H1 (cell line): ENCODE measurements at regions not wholly inside any gene's neighbourhood (a gene's known extent, or its start where the extent isn't known, plus 50 kb on each side); places are given as distances from the start of the nearest gene placed in this dataset.

Source experiments
- CTCF ChIA-PET: fragments of 300-600 bp; sonication (Branson Sonifier 250); formaldehyde crosslinking; loops from one replicate; lab custom pipeline; 2021; ENCODE audit not compliant: partially characterized antibody; lab: Charles Lee
- POLR2A ChIA-PET: fragments of 300-600 bp; sonication (Branson Sonifier 250); formaldehyde crosslinking; loops from one replicate; lab custom pipeline; 2021; ENCODE audit warnings: inconsistent platforms; ENCODE audit not compliant: partially characterized antibody; lab: Charles Lee
- DNase-seq, 2 experiments: peaks; one replicate each; pipeline versions ENCODE4 v3.0.0 to v3.0.0-alpha.2; 2010 to 2022; ENCODE audit warnings: low spot score in 2 of 2, low read depth in 1 of 2, mixed read lengths in 1 of 2
- FAIRE-seq: peaks from 2 replicates; lab custom pipeline; 2011; peaks lifted over from hg19 to GRCh38; lab: Jason Lieb, UNC
- H2AFZ ChIP-seq: 2 replicates; pipeline ENCODE4 v1.8.1; 2012; ENCODE audit warnings: low read length, inconsistent platforms
- H2AK5ac ChIP-seq: 2 replicates; pipeline ENCODE4 v1.6.1; 2013; ENCODE audit warnings: low read depth, low read length
- H2BK120ac ChIP-seq: replicated peaks from 2 replicates; pipeline ENCODE3; 2013; ENCODE audit warnings: low read depth, low read length, inconsistent platforms
- H2BK12ac ChIP-seq: 2 replicates; pipeline ENCODE4 v1.6.1; 2013; ENCODE audit warnings: low read depth, low read length
- H2BK15ac ChIP-seq: 2 replicates; pipeline ENCODE4 v1.6.1; 2013; ENCODE audit warnings: low read length
- H2BK20ac ChIP-seq: 2 replicates; pipeline ENCODE4 v1.6.1; 2013; ENCODE audit warnings: low read length
- H2BK5ac ChIP-seq: 2 replicates; pipeline ENCODE4 v1.6.1; 2013; ENCODE audit warnings: low read depth, low read length
- H3K14ac ChIP-seq: 2 replicates; pipeline ENCODE4 v1.6.1; 2013; ENCODE audit warnings: inconsistent platforms; ENCODE audit not compliant: insufficient read length
- H3K18ac ChIP-seq: 2 replicates; pipeline ENCODE4 v1.6.1; 2013; ENCODE audit warnings: low read length; ENCODE audit errors: extremely low read depth
- H3K23ac ChIP-seq: 2 replicates; pipeline ENCODE4 v1.6.1; 2013; ENCODE audit warnings: inconsistent platforms; ENCODE audit not compliant: insufficient read length
- H3K23me2 ChIP-seq: 2 replicates; pipeline ENCODE4 v1.6.1; 2013; ENCODE audit warnings: low read depth, low read length
- H3K27ac ChIP-seq: 2 replicates; pipeline ENCODE4 v1.6.1; 2011; ENCODE audit warnings: low read depth, low read length, inconsistent platforms
- H3K27me3 ChIP-seq, 4 experiments: replicated peaks in 1 of 4; 1 replicate in 1 of 4; 2 replicates in 3 of 4; pipeline versions ENCODE4 v1.6.1 to v1.8.1; 2011 to 2013; ENCODE audit warnings: low read length in 3 of 4, mild to moderate bottlenecking in 3 of 4, inconsistent platforms in 2 of 4, mixed read lengths in 2 of 4, moderate library complexity in 1 of 4; ENCODE audit not compliant: control insufficient read depth in 3 of 4, insufficient read depth in 3 of 4; ENCODE audit errors: extremely low read depth in 1 of 4
- H3K36me3 ChIP-seq, 4 experiments: 2 replicates each; pipeline versions ENCODE4 v1.6.1 to v1.8.1; 2011 to 2013; ENCODE audit warnings: mild to moderate bottlenecking in 4 of 4, low read length in 3 of 4, moderate library complexity in 2 of 4, control low read depth in 1 of 4, inconsistent platforms in 1 of 4; ENCODE audit not compliant: insufficient read depth in 4 of 4, control insufficient read depth in 2 of 4
- H3K4ac ChIP-seq: replicated peaks from 2 replicates; pipeline ENCODE3; 2013; ENCODE audit warnings: low read length, low read depth, mixed read lengths, inconsistent platforms; ENCODE audit not compliant: insufficient read length
- H3K4me1 ChIP-seq, 4 experiments: replicated peaks in 1 of 4; 1 replicate in 1 of 4; 2 replicates in 3 of 4; pipeline versions ENCODE4 v1.6.1 to v1.8.1; 2011 to 2013; ENCODE audit warnings: low read length in 3 of 4, inconsistent platforms in 2 of 4, mixed read lengths in 1 of 4; ENCODE audit not compliant: insufficient read depth in 4 of 4, control insufficient read depth in 3 of 4
- H3K4me2 ChIP-seq, 2 experiments: 2 replicates each; pipeline versions ENCODE4 v1.6.1 to v1.8.1; 2011 to 2013; ENCODE audit warnings: low read depth in 2 of 2, low read length in 2 of 2, control low read depth in 1 of 2, inconsistent platforms in 1 of 2, mild to moderate bottlenecking in 1 of 2; ENCODE audit not compliant: insufficient read depth in 1 of 2
- H3K4me3 ChIP-seq, 4 experiments: fragments of 200-600, 300-600 bp in 1 of 4; sonication (generic), shearing (Covaris generic), sonication (Bioruptor Twin) in 1 of 4; 2 replicates each; pipeline versions ENCODE4 v1.5.1 to v1.8.1; 2011 to 2016; ENCODE audit warnings: low read length in 4 of 4, low read depth in 3 of 4, control low read depth in 2 of 4, inconsistent platforms in 2 of 4, mild to moderate bottlenecking in 2 of 4, mixed read lengths in 1 of 4, moderate library complexity in 1 of 4; ENCODE audit not compliant: insufficient read depth in 2 of 4; ENCODE audit errors: extremely low read depth in 1 of 4
- H3K56ac ChIP-seq: replicated peaks from 2 replicates; pipeline ENCODE3; 2013; ENCODE audit warnings: low read depth, mild to moderate bottlenecking, mixed read lengths, low read length, inconsistent platforms; ENCODE audit not compliant: insufficient read length
- H3K79me1 ChIP-seq: 2 replicates; pipeline ENCODE4 v1.6.1; 2013; ENCODE audit warnings: low read depth, low read length, control low read depth
- H3K79me2 ChIP-seq, 2 experiments: 2 replicates each; pipeline versions ENCODE4 v1.6.1 to v1.8.1; 2012 to 2013; ENCODE audit warnings: low read length in 2 of 2, mild to moderate bottlenecking in 2 of 2, inconsistent platforms in 1 of 2; ENCODE audit not compliant: insufficient read depth in 2 of 2, control insufficient read depth in 1 of 2
- H3K9ac ChIP-seq, 4 experiments: replicated peaks in 1 of 4; 1 replicate in 1 of 4; 2 replicates in 3 of 4; pipeline versions ENCODE4 v1.6.1 to v1.8.1; 2011 to 2013; ENCODE audit warnings: low read depth in 3 of 4, low read length in 3 of 4, control low read depth in 2 of 4, mild to moderate bottlenecking in 2 of 4, moderate library complexity in 2 of 4, inconsistent platforms in 1 of 4; ENCODE audit errors: extremely low read depth in 1 of 4
- H3K9me3 ChIP-seq, 2 experiments: 2 replicates each; pipeline versions ENCODE4 v1.6.1 to v1.8.1; 2012 to 2013; ENCODE audit warnings: mild to moderate bottlenecking in 2 of 2, moderate library complexity in 2 of 2, control low read depth in 1 of 2, inconsistent platforms in 1 of 2, low read depth in 1 of 2, low read length in 1 of 2, mixed read lengths in 1 of 2; ENCODE audit not compliant: insufficient read depth in 2 of 2
- H4K20me1 ChIP-seq, 2 experiments: replicated peaks in 1 of 2; 2 replicates each; pipeline versions ENCODE3 to v1.8.1; 2011 to 2013; ENCODE audit warnings: inconsistent platforms in 2 of 2, low read length in 2 of 2, mild to moderate bottlenecking in 1 of 2; ENCODE audit not compliant: insufficient read depth in 2 of 2, control insufficient read depth in 1 of 2
- H4K5ac ChIP-seq: 2 replicates; pipeline ENCODE4 v1.6.1; 2013; ENCODE audit warnings: low read length, low read depth, mixed read lengths, inconsistent platforms; ENCODE audit not compliant: insufficient read length
- H4K8ac ChIP-seq: 2 replicates; pipeline ENCODE4 v1.8.0; 2013; ENCODE audit warnings: mild to moderate bottlenecking, moderate library complexity, low read length, inconsistent platforms; ENCODE audit not compliant: insufficient read depth; ENCODE audit errors: extremely low read depth
- H4K91ac ChIP-seq: replicated peaks from 2 replicates; pipeline ENCODE3; 2013; ENCODE audit warnings: low read length, mixed read lengths, inconsistent platforms; ENCODE audit not compliant: insufficient read length
- CTBP2 ChIP-seq: IDR thresholded peaks from 2 replicates; pipeline ENCODE4 v1.7.0; 2011; ENCODE audit warnings: borderline replicate concordance, mild to moderate bottlenecking, moderate library complexity, mixed read lengths, low read length; ENCODE audit not compliant: insufficient read depth, insufficient read length
- CTCF ChIP-seq, 3 experiments: IDR thresholded peaks; 1 replicate in 2 of 3; 2 replicates in 1 of 3; pipeline versions ENCODE4 v1.5.1 to v1.6.1; 2011; ENCODE audit warnings: low read length in 3 of 3, mild to moderate bottlenecking in 3 of 3, inconsistent platforms in 2 of 3, low read depth in 1 of 3, moderate library complexity in 1 of 3; ENCODE audit not compliant: insufficient read depth in 1 of 3; ENCODE audit errors: control extremely low read depth in 1 of 3
- E2F6 ChIP-seq: IDR thresholded peaks from 2 replicates; pipeline ENCODE4 v1.6.1; 2012; ENCODE audit warnings: inconsistent platforms
- KDM1A ChIP-seq: fragments of 200-600, 300-600 bp; sonication (generic); IDR thresholded peaks from 2 replicates; pipeline ENCODE4 v1.7.1; 2016; ENCODE audit warnings: mild to moderate bottlenecking, low read length, borderline replicate concordance
- MAFK ChIP-seq: IDR thresholded peaks from 2 replicates; pipeline ENCODE4 v1.6.1; 2012; ENCODE audit warnings: low read depth, mild to moderate bottlenecking, improper control_type of control experiment, low read length
- NANOG ChIP-seq: IDR thresholded peaks from 2 replicates; pipeline ENCODE4 v1.6.1; 2011; ENCODE audit warnings: low read length, low read depth, mild to moderate bottlenecking, inconsistent platforms; ENCODE audit not compliant: insufficient read depth, poor library complexity, severe bottlenecking
- NRF1 ChIP-seq: IDR thresholded peaks from 2 replicates; pipeline ENCODE4 v1.6.1; 2011; ENCODE audit warnings: mild to moderate bottlenecking, low read depth, low read length, improper control_type of control experiment
- POLR2AphosphoS5 ChIP-seq: IDR thresholded peaks from 2 replicates; pipeline ENCODE4 v1.6.1; 2011; ENCODE audit warnings: low read depth, low read length
- RNF2 ChIP-seq: fragments of 200-900, 300-1000 bp; sonication (generic); IDR thresholded peaks from 2 replicates; pipeline ENCODE4 v1.7.1; 2016; ENCODE audit warnings: borderline replicate concordance, low read depth, mild to moderate bottlenecking, antibody characterized with exemption, low read length; ENCODE audit not compliant: poor library complexity, severe bottlenecking; ENCODE audit errors: missing control alignments
- TAF7 ChIP-seq: optimal IDR thresholded peaks from 2 replicates; pipeline ENCODE3; 2011; ENCODE audit warnings: low read depth, mild to moderate bottlenecking, inconsistent platforms, low read length, moderate library complexity, borderline replicate concordance
- ZNF274 ChIP-seq: IDR thresholded peaks from 2 replicates; pipeline ENCODE4 v1.7.0; 2012; ENCODE audit warnings: low read length, borderline replicate concordance; ENCODE audit errors: extremely low read depth
- WGBS, 2 experiments: shearing (Covaris generic) in 1 of 2; methylation state at CpG; one replicate each; pipeline versions ENCODE4 v1.1.6 to v1.1.7; 2013 to 2015; ENCODE audit warnings: low lambda C conversion rate in 2 of 2, mixed read lengths in 2 of 2, inconsistent platforms in 1 of 2, low coverage in 1 of 2, missing lambda C conversion rate in 1 of 2; ENCODE audit not compliant: insufficient replicate concordance in 2 of 2, insufficient coverage in 1 of 2, insufficient read length in 1 of 2; ENCODE audit errors: extremely low coverage in 1 of 2, missing lambda C conversion rate in 1 of 2; 5-methylcytosine and 5-hydroxymethylcytosine counted together

DNA sequence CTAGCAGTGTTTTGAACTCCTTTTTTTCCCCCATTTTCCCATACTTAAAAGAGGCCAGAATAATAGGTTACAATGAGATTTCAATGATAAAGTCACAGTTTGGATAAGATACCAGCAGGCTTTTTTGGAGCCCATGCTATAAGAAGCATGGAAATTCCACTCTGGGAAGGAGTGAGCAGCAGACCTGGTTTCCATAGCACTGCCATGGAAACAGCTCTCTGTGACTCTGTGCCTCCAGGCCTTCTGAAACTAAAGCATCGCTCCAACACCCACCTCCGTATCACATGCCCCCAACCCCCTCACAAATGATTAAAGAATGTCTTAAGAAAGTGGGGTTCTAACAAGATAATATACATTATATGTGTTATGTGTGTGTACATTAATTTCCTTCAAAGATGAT lies 165.0 kb downstream of the GRIN2B start:
- Histone ChIP-seq H3K4me1 (no peaks in the 10 kb centered on the region), H3K9ac (no peak overlapping the region), H2BK20ac (no peak overlapping the region), H2AFZ (no peak overlapping the region), H3K23ac (no peak overlapping the region), H2BK120ac (no peak overlapping the region), H3K36me3 (no peaks in the 10 kb centered on the region), H4K91ac (no peak overlapping the region), H3K4me3 (no peak overlapping the region), H3K18ac (no peak overlapping the region), H3K23me2 (no peaks in the 10 kb centered on the region), H3K14ac (no peak overlapping the region), H3K4me2 (no peak overlapping the region), H4K8ac (no peak overlapping the region), H3K56ac (no peak overlapping the region), H3K4ac (no peak overlapping the region), H2BK5ac (no peak overlapping the region), H3K9me3 (no peaks in the 10 kb centered on the region), H4K5ac (no peak overlapping the region), H2BK15ac (no peak overlapping the region), H3K79me1 (no peaks in the 10 kb centered on the region), H3K27ac (no peak overlapping the region), H2AK5ac (no peak overlapping the region), H3K79me2 (no peaks in the 10 kb centered on the region), H4K20me1 (no peaks in the 10 kb centered on the region), H3K27me3 (no peaks in the 10 kb centered on the region), H2BK12ac (no peak overlapping the region)
- FAIRE-seq (no peak), DNase-seq (no peak)
- POLR2A ChIA-PET = no interaction called here
- CTCF ChIA-PET = no interaction called here
- 96% methylated on average over 2 of the region's 2 CpGs; no CpG with 5 or more reads in 1 of the 2 experiments for WGBS, 2 experiments
- no peak for TF ChIP-seq TAF7
- no peak for TF ChIP-seq NRF1
- no peak for TF ChIP-seq MAFK
- TF ChIP-seq KDM1A = no peak
- TF ChIP-seq ZNF274 = no peak
- no peak for TF ChIP-seq CTBP2
- no peak for TF ChIP-seq E2F6
- no peak for TF ChIP-seq RNF2
- no peak for TF ChIP-seq POLR2AphosphoS5
- no peak for TF ChIP-seq CTCF (IDR thresholded peaks at IDR 0.05; ENCODE audit: control extremely low read depth in 1 of 3, insufficient read depth in 1 of 3, low read depth in 1 of 3, low read length in 3 of 3)
- no peak for TF ChIP-seq NANOG
